ENCODE measurements at regions not wholly inside any gene's neighbourhood (a gene's known extent, or its start where the extent isn't known, plus 50 kb on each side); places are given as distances from the start of the nearest gene placed in this dataset.
"Not testable (repeated sequence)": the region's sequence is repeated elsewhere in the genome, so short reads cannot be mapped to it uniquely, and the experiment has no call there.

DNA sequence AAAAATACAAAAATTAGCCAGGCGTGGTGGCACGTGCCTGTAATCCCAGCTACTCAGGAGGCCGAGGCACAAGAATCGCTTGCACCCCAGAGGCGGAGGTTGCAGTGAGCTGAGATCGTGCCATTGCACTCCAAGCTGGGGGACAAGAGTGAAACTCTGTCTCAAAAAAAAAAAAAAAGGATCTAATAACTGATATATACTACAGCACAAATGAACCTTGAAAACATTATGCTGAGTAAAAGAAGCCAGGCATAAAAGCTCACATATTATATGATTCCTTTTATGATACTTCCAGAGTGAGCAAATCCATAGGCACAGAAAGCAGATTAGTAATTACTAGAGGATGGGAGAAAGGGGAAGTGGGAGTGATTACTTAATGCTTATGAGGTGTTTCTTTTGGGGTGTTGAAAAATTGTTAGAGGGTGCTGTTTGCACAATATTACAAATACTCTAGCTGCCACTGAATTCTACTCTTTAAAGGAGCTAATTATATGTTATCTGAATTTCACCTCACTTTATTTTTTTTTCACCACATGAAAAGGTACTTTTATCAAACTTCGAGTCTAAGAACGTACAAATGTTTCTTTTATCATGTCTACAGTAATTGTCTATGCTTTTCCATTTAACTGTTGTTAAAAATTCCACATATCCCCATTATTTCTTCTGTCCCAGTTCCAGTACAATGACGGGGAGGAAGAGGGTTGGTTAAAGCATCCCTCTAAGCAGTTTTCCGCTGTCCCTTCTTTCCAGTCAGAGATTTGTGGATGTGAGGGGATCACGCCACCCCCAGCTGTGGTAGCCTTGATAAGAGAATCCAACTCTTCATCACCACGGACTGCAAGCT is 77.7 kb upstream of the FAM174B start:
- Mint-ChIP-seq H3K4me3 (peak overlapping the region; percentile 84), H3K9me3 (no peaks in the 10 kb centered on the region), H3K27ac (no peak overlapping the region), H3K27me3 (peaks cover 1% of the 10 kb centered on the region), H3K36me3 (no peaks in the 10 kb centered on the region), H3K4me1 (peaks cover under 1% of the 10 kb centered on the region)
- DNase-seq (ENCODE audit: low spot score in 2 of 2) (no peak), ATAC-seq (ENCODE audit: low read depth) (peak; percentile 32)

DNA sequence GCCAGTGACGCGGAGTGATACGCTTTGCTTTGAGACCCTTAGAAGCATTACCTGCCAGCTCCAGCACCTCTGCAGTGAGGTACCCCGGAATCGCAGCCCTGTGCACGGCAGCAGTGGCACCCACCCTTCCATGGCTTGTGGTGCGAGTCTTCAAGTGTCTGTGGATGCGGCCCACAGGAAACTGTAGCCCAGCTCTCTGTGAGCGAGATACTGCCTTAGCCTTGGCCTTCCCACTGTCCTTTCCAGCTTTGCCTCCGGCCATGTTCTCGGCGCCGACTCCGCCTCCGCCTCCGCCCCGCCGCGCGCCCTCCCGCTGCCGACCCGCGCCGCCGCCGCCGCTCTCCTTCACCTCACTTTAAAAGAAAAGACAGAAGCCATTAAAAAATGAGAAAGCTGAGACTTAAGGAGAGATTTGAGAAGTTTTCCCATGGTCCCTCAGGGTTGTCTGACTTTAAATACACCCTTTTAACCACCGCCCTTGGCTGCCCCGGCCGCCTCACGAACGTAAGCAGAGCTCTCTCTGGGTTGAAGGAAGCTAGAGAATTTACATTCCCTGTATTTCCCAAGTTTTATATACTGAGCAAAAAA is 78.5 kb upstream of the FAM174B start:
- DNase-seq (ENCODE audit: low spot score in 2 of 2) (no peak), ATAC-seq (ENCODE audit: low read depth) (peak; percentile 34)
- no peak overlapping the region for H3K27ac Mint-ChIP-seq
- H3K4me3 Mint-ChIP-seq = peak overlapping the region; percentile 84
- H3K36me3 Mint-ChIP-seq = no peaks in the 10 kb centered on the region
- H3K4me1 Mint-ChIP-seq = no peaks in the 10 kb centered on the region
- H3K27me3 Mint-ChIP-seq = peaks cover 1% of the 10 kb centered on the region
- no peaks in the 10 kb centered on the region for H3K9me3 Mint-ChIP-seq

DNA sequence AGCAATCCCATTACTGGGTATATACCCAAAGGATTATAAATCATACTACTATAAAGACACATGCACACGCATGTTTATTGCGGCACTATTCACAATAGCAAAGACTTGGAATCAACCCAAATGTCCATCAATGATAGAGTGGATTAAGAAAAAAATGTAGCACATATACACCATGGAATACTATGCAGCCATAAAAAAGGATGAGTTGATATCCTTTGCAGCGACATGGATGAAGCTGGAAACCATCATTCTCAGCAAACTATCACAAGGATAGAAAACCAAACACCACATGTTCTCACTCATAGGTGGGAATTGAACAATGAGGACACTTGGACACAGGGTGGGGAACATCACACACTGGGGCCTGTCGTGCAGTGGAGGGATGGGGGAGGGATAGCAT is 83.7 kb upstream of the FAM174B start:
- DNase-seq (ENCODE audit: low spot score in 2 of 2); H3K9me3 Mint-ChIP-seq; H3K27me3 Mint-ChIP-seq; ATAC-seq (ENCODE audit: low read depth); H3K27ac Mint-ChIP-seq; H3K4me1 Mint-ChIP-seq; H3K36me3 Mint-ChIP-seq; H3K4me3 Mint-ChIP-seq: not testable (repeated sequence)

- H3K4me1 Mint-ChIP-seq = no peaks in the 10 kb centered on the region
- H3K36me3 Mint-ChIP-seq = no peaks in the 10 kb centered on the region
- no peak overlapping the region for H3K4me3 Mint-ChIP-seq
- ATAC-seq (ENCODE audit: low read depth) = no peak
- H3K9me3 Mint-ChIP-seq = no peaks in the 10 kb centered on the region
- H3K27me3 Mint-ChIP-seq = peaks cover 2% of the 10 kb centered on the region
- no peak overlapping the region for H3K27ac Mint-ChIP-seq
- no peak for DNase-seq (ENCODE audit: low spot score in 2 of 2)
Observed at GRCh38 chr15:92745845-92746271, 90.3 kb upstream of the FAM174B start.

DNA sequence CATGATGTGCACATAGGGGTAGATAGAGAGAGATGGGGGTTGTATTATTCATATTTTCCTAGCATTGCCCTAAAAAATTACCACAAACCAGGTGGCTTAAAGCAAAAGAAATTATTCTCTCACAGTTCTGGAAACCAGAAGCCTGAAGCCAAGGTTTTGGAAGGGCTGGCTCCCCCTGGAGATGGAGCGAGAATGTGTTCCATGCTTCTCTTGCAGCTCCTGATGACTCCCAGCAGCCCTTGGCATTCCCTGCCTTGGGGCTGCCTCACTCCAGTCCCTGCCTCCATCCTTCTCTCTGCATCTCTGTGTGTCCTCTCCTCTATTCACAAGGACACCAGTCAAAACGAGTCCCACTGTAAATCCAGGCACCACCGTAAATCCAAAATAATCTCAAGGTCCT is 91.5 kb upstream of the FAM174B start:
- Mint-ChIP-seq H3K36me3 (no peaks in the 10 kb centered on the region), H3K4me1 (no peaks in the 10 kb centered on the region), H3K27me3 (peaks cover 2% of the 10 kb centered on the region), H3K9me3 (no peaks in the 10 kb centered on the region), H3K27ac (no peak overlapping the region), H3K4me3 (no peak overlapping the region)
- ATAC-seq (ENCODE audit: low read depth) (no peak), DNase-seq (ENCODE audit: low spot score in 2 of 2) (no peak)

DNA sequence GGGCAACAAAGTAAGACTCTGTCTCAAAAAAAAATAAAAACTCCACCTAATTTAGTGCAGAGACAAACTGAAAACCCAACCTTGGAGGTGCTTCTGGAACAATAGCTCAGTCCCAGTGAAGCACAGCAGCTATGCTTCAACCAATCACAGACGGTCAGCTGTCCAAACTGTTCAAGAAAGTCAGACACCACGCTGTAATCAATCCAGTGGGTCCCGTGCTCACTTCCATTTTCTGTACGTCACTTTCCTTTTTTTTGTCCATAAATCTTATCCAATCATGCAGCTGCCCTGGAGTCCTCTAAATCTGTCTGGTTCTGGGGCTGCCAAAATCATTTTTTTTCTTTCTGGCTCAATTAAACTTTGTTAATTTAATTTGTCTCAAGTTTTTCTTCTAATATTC is 93.6 kb upstream of the FAM174B start:
- Mint-ChIP-seq H3K4me3 (no peak overlapping the region), H3K27me3 (peaks cover 2% of the 10 kb centered on the region), H3K27ac (no peak overlapping the region), H3K4me1 (no peaks in the 10 kb centered on the region), H3K36me3 (no peaks in the 10 kb centered on the region), H3K9me3 (no peaks in the 10 kb centered on the region)
- no peak for ATAC-seq (ENCODE audit: low read depth)
- no peak for DNase-seq (ENCODE audit: low spot score in 2 of 2)

- Mint-ChIP-seq H3K36me3 (no peaks in the 10 kb centered on the region), H3K27me3 (peaks cover 2% of the 10 kb centered on the region), H3K4me1 (no peaks in the 10 kb centered on the region), H3K9me3 (no peaks in the 10 kb centered on the region), H3K27ac (no peak overlapping the region), H3K4me3 (no peak overlapping the region)
- DNase-seq (ENCODE audit: low spot score in 2 of 2) = no peak
- no peak for ATAC-seq (ENCODE audit: low read depth)
Observed at GRCh38 chr15:92749946-92750345, 94.4 kb upstream of the FAM174B start.

DNA sequence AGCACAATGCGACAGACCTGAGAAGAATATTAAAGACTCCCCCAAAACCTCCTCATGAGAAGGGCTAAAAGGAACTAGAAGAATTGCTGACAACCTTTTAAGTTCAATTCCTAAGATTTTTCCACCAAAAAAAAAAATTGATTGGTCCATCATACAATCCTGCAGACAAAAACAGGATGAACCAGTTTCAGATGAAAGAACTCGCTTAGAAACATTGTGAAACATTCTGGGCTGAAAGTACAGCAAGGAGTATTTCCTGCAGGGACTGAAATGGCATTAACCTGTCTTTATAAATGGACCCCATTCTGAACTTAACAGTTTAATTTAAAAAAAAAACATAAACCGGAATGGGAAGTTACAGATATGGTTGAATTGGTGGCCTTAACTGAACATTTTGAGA is 96.0 kb upstream of the FAM174B start:
- H3K27me3 Mint-ChIP-seq = peaks cover 3% of the 10 kb centered on the region
- H3K4me3 Mint-ChIP-seq = no peak overlapping the region
- ATAC-seq (ENCODE audit: low read depth) = no peak
- DNase-seq (ENCODE audit: low spot score in 2 of 2) = no peak
- no peak overlapping the region for H3K27ac Mint-ChIP-seq
- H3K36me3 Mint-ChIP-seq = peaks cover 2% of the 10 kb centered on the region
- no peaks in the 10 kb centered on the region for H3K4me1 Mint-ChIP-seq
- H3K9me3 Mint-ChIP-seq = no peaks in the 10 kb centered on the region

DNA sequence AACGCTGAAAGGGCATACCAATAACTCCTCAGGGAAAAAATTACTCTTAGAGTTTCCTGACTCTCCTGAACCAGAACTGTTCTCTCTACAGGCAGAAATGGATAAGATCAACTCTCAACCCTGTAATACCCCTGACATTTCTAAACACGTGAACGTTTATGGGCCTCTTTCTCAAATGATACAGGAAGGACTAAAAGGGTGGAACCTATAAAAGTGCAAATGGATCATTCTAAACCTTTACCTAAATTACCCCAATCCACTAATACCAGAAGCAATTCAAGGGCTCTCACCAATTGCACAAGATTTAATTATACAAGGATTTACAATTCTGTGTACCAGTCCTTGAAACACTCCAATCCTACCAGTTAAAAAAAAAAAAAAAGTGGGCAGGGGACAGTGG is 98.0 kb upstream of the FAM174B start:
- H3K4me1 Mint-ChIP-seq = no peaks in the 10 kb centered on the region
- no peak for ATAC-seq (ENCODE audit: low read depth)
- no peak overlapping the region for H3K4me3 Mint-ChIP-seq
- H3K27ac Mint-ChIP-seq = no peak overlapping the region
- no peaks in the 10 kb centered on the region for H3K9me3 Mint-ChIP-seq
- H3K36me3 Mint-ChIP-seq = peaks cover 2% of the 10 kb centered on the region
- H3K27me3 Mint-ChIP-seq = peaks cover 5% of the 10 kb centered on the region
- no peak for DNase-seq (ENCODE audit: low spot score in 2 of 2)

- Mint-ChIP-seq H3K4me3 (no peak overlapping the region), H3K27me3 (no peaks in the 10 kb centered on the region), H3K27ac (no peak overlapping the region), H3K4me1 (no peaks in the 10 kb centered on the region), H3K36me3 (no peaks in the 10 kb centered on the region), H3K9me3 (peaks cover 2% of the 10 kb centered on the region)
- ATAC-seq (ENCODE audit: low read depth) = peak; percentile 45
- DNase-seq (ENCODE audit: low spot score in 2 of 2) = no peak
Observed at GRCh38 chr15:92763459-92763858, 107.9 kb upstream of the FAM174B start.

GRCh38 chr15:92768131-92768530 is 112.6 kb upstream of the FAM174B start:
- DNase-seq (ENCODE audit: low spot score in 2 of 2); H3K36me3 Mint-ChIP-seq; H3K27me3 Mint-ChIP-seq; H3K4me1 Mint-ChIP-seq; H3K27ac Mint-ChIP-seq; ATAC-seq (ENCODE audit: low read depth); H3K4me3 Mint-ChIP-seq; H3K9me3 Mint-ChIP-seq: not testable (repeated sequence)

GRCh38 chr15:92770641-92771040 is 115.1 kb upstream of the FAM174B start:
- Mint-ChIP-seq H3K4me3 (no peak overlapping the region), H3K4me1 (no peaks in the 10 kb centered on the region), H3K9me3 (no peaks in the 10 kb centered on the region), H3K27me3 (no peaks in the 10 kb centered on the region), H3K36me3 (no peaks in the 10 kb centered on the region), H3K27ac (no peak overlapping the region)
- DNase-seq (ENCODE audit: low spot score in 2 of 2) (no peak), ATAC-seq (ENCODE audit: low read depth) (no peak)

GRCh38 chr15:92772061-92772460 is 116.5 kb upstream of the FAM174B start:
- H3K9me3 Mint-ChIP-seq = no peaks in the 10 kb centered on the region
- ATAC-seq (ENCODE audit: low read depth) (no peak), DNase-seq (ENCODE audit: low spot score in 2 of 2) (no peak)
- no peaks in the 10 kb centered on the region for H3K36me3 Mint-ChIP-seq
- H3K4me3 Mint-ChIP-seq = no peak overlapping the region
- H3K27ac Mint-ChIP-seq = no peak overlapping the region
- no peaks in the 10 kb centered on the region for H3K4me1 Mint-ChIP-seq
- H3K27me3 Mint-ChIP-seq = no peaks in the 10 kb centered on the region

DNA sequence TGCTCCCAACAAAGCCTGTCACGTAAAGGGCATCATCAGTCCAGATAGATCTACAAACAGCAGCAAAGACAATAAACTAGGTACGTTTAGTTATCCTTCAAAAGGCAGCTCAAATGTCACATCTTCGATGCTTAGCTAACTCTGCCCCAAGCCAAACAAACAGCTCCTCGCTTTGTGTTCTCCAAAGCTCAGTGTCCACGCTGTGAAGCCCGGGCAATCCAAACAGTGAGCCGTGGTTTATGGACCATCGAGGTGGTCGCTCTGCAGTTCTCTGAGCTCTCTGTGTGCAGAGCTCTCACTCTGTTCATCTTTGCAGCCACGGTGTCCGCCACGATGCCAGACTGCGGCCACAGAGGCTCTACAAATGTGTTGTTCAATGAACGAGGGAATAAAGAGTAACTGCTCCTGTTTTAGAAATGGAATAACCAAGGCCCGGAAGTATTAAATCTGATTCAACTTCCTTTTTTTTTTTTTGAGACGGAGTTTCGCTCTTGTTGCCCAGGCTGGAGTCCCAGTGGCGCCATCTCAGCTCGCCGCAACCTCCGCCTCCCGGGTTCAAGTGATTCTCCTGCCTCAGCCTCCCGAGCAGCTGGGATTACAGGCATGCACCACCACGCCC is 117.2 kb upstream of the FAM174B start:
- no peaks in the 10 kb centered on the region for H3K4me1 Mint-ChIP-seq
- H3K4me3 Mint-ChIP-seq = no peak overlapping the region
- no peaks in the 10 kb centered on the region for H3K27me3 Mint-ChIP-seq
- DNase-seq (ENCODE audit: low spot score in 2 of 2) (no peak), ATAC-seq (ENCODE audit: low read depth) (no peak)
- no peaks in the 10 kb centered on the region for H3K9me3 Mint-ChIP-seq
- H3K27ac Mint-ChIP-seq = no peak overlapping the region
- no peaks in the 10 kb centered on the region for H3K36me3 Mint-ChIP-seq
